ENCODE measurements at regions not wholly inside any gene's neighbourhood (a gene's known extent, or its start where the extent isn't known, plus 50 kb on each side); places are given as distances from the start of the nearest gene placed in this dataset.

- TF ChIP-seq YY1 (IDR thresholded peaks at IDR 0.05; ENCODE audit: insufficient read depth, insufficient read length) (no peak), SUZ12 (IDR thresholded peaks at IDR 0.05; ENCODE audit: extremely low read depth, insufficient read depth, insufficient read length) (no peak)
Measured at GRCh38 chr9:129421371-129421770, 199.5 kb downstream of the C9orf50 start.
